ENCODE measurements at regions not wholly inside any gene's neighbourhood (a gene's known extent, or its start where the extent isn't known, plus 50 kb on each side); places are given as distances from the start of the nearest gene placed in this dataset.

GRCh38 chr7:68744036-68744435 is 854.2 kb upstream of the AUTS2 start:
- TF ChIP-seq CTCF (IDR thresholded peaks at IDR 0.05; ENCODE audit: insufficient read depth, low read depth, low read length) = no peak
- no peak for TF ChIP-seq EZH2 (IDR thresholded peaks at IDR 0.05; ENCODE audit: insufficient read depth, low read length)

Measured in astrocyte (in vitro differentiated cells and primary cell).